ENCODE measurements at regions not wholly inside any gene's neighbourhood (a gene's known extent, or its start where the extent isn't known, plus 50 kb on each side); places are given as distances from the start of the nearest gene placed in this dataset.
"Not testable (repeated sequence)": the region's sequence is repeated elsewhere in the genome, so short reads cannot be mapped to it uniquely, and the experiment has no call there.

DNA sequence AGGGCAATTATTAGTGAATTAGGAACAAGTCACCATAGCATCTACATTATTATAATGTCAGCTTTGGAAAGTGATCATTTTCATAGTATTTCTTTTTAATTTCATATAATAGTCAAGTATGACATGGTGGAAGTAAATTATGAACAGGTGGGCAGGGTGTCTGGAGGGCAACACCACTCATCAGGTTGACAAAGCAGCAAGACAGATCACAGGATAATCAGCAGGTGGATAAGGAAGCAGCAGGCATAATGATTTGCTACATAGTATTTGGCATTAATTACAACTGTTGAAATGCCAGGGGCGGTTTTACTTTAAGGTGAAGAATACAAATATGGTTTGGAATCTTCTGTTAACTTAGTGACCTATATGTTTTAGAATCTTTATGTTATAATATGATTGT, 1342.2 kb downstream of the PLA2G4A start:
- DNase-seq (ENCODE audit: low spot score): no peak

DNA sequence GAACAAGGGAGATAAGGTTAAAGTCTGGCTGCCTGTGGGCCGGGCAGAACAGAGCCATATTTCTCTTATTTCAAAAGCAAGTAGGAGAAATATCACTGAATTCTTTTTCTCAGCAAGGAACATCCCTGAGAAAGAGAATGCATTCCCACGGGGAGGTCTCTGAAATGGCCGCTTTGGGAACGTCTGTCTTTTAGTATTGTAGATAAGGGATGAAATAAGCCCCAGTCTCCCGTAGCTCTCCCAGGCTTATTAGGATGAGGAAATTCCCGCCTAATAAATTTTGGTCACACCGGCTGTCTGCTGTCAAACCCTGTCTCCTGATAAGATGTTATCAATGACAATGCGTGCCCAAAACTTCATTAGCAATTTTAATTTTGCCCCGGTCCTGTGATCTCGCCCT, 1353.3 kb downstream of the PLA2G4A start:
- not testable (repeated sequence) for DNase-seq (ENCODE audit: low spot score)

DNA sequence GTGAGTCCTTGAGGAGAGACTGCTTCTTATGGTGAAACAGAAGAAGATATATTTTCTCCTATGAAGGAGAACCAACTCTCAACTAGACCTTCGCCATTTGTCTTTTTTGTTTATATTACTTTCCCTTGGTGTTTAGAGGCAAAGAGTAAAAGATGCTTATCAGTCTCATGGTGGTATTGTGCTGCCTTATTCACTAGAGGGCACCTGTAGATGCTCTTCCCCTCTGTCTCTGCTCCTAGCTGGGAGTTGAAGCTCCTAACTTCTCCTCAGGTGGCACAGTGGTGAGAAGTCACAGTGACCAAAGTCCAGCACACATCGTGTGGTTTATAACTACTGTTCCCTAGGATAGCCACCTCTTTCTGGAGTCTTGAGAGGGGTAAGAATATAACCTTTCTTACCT, 1359.6 kb downstream of the PLA2G4A start:
- no peak for DNase-seq (ENCODE audit: low spot score)

DNA sequence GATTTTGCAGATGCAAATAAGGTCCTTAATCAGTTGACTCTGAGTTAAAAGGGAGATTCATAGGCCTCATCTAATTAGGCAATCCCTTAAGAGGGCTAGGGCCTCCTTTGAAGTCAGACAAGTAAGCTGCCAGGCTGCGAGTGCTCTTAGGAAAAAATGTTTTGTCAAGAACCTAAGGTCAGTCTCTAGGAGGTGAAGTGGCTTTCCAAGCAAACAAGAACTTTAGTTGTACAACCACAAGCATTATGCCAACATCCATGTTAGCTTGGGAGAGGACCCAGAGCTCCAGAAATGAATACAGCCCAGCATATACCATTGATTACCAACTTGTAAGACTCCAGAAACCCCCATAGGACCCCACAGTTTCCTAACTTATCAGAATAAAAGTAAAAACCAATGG, 1366.2 kb downstream of the PLA2G4A start:
- no peak for DNase-seq (ENCODE audit: low spot score)

GRCh38 chr1:188218289-188218688, 1389.5 kb downstream of the PLA2G4A start:
- DNase-seq (ENCODE audit: low spot score): no peak

DNA sequence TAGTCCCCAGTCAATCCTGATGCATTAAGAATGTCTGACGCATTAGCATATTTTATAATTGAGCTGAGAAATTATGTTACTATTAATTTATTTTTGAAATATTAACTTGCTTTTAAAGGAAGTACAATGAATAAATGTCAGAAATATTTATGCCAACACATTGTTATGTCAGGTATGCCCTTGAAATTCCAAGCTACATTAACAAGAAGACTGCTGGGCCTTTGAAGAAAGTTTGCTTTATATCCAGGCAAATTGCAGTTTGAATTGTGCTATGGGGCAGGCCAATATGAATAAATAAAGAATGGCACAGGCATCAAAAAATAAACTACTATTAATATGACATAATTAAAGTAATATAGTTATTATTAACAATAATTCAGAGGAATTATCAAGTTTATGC, 1391.3 kb downstream of the PLA2G4A start:
- no peak for DNase-seq (ENCODE audit: low spot score)

DNA sequence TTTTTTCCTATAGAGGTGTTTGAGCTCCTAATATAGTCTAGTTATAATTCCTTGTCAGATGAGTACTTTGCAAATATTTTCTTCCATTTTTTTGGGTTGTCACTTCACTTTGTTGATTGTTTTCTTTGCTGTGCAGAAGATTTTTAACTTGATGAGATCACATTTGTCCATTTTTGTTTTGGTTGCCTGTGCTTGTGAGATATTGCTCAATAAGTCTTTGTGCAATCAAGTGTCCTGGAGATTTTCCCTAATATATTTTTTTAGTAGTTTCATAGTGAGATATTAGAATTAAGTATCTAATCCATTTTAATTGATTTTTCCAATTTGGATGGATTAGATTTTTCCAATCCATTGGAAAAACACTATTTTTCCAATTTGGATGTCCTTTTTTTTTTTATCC, 1395.5 kb downstream of the PLA2G4A start:
- no peak for DNase-seq (ENCODE audit: low spot score)

- DNase-seq (ENCODE audit: low spot score): no peak
These were observed 1397.2 kb downstream of the PLA2G4A start for GRCh38 chr1:188225975-188226374.

DNA sequence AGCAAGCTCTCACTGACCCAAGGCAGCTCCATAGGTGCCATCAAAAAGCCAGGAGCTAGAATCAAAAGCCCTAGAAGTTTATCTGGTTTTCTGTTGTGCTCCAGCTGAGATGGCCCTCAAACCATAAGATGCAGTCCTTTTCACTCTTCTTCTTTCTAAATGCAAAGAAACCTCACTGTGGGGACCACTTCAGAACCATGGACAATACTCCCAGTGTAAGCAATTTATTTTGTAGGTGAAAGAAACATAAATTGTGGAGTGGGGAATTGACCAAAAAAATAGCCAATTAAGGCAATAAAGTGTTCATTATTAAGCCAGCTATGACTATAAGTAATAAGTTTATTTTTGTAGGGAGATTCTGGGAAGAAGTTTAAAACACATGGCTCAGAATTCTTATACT, 1399.9 kb downstream of the PLA2G4A start:
- no peak for DNase-seq (ENCODE audit: low spot score)

DNA sequence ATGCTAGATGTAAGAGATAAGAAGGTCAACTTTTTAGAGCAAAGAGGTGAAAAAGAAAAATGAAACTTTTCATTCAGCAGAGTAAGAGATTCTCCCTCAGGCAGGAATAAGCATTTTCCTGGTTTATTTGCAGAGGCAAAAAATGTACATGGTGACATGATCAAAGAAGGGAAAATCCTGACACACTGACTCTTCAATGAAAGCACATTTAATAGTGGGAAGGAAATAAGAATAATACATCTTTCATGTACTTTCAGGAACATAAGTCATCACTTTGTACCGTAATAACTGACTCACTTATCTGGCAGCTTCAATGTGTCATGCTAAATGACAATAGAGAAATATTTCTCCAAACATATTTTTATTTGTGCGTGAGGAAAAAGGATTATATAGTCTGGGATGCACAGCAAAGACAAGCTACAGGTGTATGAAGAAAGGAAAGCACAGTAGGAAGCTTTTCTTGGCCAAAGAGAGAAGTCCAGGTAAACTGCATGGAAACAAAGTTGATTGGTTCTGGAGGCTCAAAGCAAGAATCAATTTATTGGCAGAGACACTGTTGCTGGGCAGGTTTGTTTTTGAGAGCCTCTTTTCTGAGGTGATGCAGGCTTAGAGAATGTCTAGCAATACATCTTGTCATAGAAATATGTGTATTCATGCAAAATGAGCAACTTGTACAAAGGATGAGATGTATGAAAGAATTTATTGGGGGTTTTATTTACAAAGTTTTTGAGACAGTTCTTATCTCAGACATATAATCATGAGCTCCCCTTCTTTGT, 1409.0 kb downstream of the PLA2G4A start:
- DNase-seq (ENCODE audit: low spot score): no peak

DNA sequence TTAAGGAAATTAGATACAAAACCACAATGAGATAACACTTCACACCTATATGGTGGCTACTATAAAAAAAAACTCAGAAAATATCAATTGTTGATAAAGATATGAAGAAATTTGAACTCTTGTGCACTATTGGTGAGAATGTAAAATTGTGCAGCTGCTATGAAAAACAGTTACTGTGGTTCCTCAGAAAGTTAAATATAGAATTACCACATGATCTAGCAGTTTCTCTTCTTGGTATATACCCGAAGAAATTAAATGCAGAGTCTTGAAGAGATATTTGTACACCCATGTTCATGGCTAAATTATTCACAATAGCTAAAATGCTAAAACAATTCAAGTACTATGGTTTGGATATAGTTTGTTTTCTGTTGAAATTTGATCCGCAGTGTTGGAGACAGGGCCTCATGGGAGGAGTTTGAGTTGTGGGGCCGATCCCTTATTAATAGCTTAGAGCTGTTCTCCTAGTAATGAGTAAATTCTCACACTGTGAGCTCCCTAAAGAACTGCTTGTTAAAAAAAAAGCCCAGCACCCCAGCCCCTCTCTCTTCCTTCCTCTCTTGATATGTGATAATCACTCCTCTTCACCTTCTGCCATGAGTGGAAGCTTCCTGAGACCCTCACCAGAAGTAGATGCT, 1412.1 kb downstream of the PLA2G4A start:
- DNase-seq (ENCODE audit: low spot score): no peak

DNA sequence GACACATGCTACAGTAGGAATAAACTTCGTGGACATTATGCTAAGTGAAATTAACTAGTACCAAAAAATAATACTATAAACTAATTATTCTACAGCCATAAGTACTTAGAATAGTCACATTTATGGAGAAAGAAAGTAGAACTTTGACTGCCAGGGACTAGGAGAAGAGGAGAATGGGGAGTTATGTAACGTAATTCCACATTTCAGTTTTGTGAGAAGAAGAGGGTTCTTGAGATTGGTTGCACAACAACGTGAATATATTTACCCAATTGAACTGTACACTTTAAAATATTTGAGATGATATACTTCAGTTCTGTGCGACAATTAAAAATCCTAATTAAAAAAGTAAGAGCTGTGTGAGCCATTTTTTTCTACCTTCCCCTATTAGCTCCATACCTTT, 1412.9 kb downstream of the PLA2G4A start:
- DNase-seq (ENCODE audit: low spot score): no peak

GRCh38 chr1:188243456-188243855, 1414.7 kb downstream of the PLA2G4A start:
- DNase-seq (ENCODE audit: low spot score): no peak

GRCh38 chr1:188244681-188245080, 1415.9 kb downstream of the PLA2G4A start:
- no peak for DNase-seq (ENCODE audit: low spot score)

GRCh38 chr1:188247255-188247654, 1418.5 kb downstream of the PLA2G4A start:
- DNase-seq (ENCODE audit: low spot score): no peak

DNA sequence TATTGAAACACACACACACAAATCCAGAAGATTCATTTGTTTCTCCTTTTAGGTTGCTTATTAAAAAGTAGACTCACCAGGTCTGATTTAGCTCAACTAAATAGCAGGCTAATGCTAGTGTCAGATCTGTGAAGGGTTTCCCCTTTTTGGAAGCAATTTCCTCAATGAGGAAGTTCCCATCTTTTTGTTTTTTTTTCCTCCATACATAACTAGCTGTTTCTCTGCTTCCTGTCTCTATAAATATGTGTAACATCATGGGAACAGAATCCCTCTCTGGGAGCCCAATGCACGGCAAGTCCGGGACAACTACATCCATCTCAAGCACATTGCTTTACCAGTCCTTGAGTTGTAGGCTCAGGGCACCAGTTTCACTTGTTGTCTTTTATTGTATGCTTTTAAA, 1421.1 kb downstream of the PLA2G4A start:
- no peak for DNase-seq (ENCODE audit: low spot score)

- no peak for DNase-seq (ENCODE audit: low spot score)
These were observed 1422.3 kb downstream of the PLA2G4A start for GRCh38 chr1:188251036-188251435.

GRCh38 chr1:188261849-188262248, 1433.1 kb downstream of the PLA2G4A start:
- DNase-seq (ENCODE audit: low spot score): no peak

DNA sequence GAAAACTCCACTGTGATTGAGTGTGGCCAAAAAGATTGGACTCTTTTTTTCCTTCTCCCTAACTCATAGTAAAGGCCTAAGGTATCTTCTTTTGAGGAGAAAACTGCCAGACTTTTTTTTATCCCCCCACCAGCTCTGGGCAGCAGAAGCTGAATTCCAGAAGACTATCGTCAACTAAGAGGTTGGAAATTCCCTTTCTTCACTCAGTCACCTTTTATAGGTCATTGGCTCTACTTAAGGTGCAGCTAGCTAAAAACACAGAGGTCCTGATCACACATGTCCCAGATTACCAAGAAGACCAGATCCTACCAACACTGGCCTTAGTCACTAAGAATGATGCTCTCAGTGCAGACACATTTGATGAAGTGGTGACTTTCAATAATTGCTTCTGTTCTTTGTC, 1441.2 kb downstream of the PLA2G4A start:
- no peak for DNase-seq (ENCODE audit: low spot score)

- no peak for DNase-seq (ENCODE audit: low spot score)
These were observed 1441.7 kb downstream of the PLA2G4A start for GRCh38 chr1:188270497-188270896.

GRCh38 chr1:188277771-188278170, 1449.0 kb downstream of the PLA2G4A start:
- DNase-seq (ENCODE audit: low spot score): no peak

DNA sequence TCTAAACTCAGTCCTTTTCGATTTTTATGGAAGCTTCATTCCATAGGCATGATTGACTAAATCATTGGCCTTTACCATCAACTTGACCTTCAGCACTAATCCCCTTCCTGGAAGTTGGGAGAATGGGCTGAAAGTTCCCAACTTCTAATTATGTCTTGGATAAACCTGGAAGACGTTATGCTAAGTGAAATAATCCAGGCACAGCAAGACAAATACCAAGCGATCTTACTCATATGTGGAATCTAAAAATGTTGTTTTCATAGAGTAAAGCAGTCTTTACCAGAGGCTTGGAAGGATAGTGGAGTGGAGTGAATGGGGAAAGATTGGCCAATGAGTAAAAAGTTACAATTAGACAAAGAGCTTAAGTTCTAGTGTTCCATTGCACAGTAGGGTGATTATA, 1453.2 kb downstream of the PLA2G4A start:
- no peak for DNase-seq (ENCODE audit: low spot score)

- DNase-seq (ENCODE audit: low spot score): no peak
These were observed 1466.4 kb downstream of the PLA2G4A start for GRCh38 chr1:188295157-188295556.

DNA sequence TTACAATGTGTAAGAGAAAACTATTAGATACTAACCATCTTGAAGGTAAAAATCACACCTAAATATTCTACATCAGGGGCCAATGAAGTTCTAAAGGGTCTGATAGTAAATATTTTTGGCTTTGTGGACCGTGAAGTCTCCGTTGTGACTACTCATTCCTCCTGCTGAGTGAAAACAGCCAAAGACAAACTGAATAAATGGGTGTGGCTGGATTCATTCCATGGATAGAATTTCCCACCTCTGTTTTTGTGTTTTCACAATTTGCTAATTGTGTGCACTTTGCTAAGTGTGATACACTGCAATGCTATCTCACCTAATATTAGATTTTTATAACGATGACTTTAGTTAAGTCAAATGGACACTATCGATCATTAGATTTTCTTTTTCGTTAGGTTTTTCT, 1474.0 kb downstream of the PLA2G4A start:
- no peak for DNase-seq (ENCODE audit: low spot score)

All from CD4-positive, alpha-beta T cell treated with Interleukin-6 at 100 ng/mL for 8 hours (primary cell).